Esophagus squamous epithelium (tissue), 4 donors: ENCODE measurements at regions not wholly inside any gene's neighbourhood (a gene's known extent, or its start where the extent isn't known, plus 50 kb on each side); places are given as distances from the start of the nearest gene placed in this dataset.

Source experiments
- POLR2A ChIP-seq, 4 donors: fragments of 450-650 bp; IDR thresholded peaks; one replicate each; pipeline ENCODE4 v1.6.1; 2017; ENCODE audit warnings: antibody characterized with exemption in 4 of 4, mild to moderate bottlenecking in 4 of 4, moderate library complexity in 3 of 4
- TF ChIP-seq, protein P1 (sequence below), 6 experiments: fragments of 450-650 bp in 4 of 6; fragments of 200-600 bp in 2 of 6; sonication (generic) in 2 of 6; IDR thresholded peaks; one replicate each; pipeline ENCODE4 v1.5.1; 2016 to 2019; ENCODE audit warnings: antibody characterized with exemption in 6 of 6, mild to moderate bottlenecking in 4 of 6, moderate library complexity in 4 of 6

DNA sequence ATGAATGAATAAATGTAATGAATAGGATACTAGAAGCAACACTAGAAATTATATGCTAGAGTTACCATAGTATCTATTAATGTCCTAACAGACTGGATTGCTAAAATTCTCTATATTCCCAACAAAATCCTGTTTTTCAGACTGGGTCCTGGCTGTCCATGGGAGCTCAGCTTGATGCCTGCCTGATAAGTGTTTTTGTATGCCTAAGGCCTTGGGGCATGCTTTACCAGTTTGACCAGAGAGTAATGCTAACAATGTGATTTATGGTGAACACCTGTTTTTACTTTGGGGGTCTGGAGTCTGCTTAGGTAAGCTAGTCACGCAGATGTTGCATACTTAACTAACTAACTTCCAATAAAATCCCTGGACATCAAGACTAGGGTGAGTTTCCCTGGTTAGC, 318.8 kb upstream of the DEPDC1 start:
- TF ChIP-seq, protein P1, sequence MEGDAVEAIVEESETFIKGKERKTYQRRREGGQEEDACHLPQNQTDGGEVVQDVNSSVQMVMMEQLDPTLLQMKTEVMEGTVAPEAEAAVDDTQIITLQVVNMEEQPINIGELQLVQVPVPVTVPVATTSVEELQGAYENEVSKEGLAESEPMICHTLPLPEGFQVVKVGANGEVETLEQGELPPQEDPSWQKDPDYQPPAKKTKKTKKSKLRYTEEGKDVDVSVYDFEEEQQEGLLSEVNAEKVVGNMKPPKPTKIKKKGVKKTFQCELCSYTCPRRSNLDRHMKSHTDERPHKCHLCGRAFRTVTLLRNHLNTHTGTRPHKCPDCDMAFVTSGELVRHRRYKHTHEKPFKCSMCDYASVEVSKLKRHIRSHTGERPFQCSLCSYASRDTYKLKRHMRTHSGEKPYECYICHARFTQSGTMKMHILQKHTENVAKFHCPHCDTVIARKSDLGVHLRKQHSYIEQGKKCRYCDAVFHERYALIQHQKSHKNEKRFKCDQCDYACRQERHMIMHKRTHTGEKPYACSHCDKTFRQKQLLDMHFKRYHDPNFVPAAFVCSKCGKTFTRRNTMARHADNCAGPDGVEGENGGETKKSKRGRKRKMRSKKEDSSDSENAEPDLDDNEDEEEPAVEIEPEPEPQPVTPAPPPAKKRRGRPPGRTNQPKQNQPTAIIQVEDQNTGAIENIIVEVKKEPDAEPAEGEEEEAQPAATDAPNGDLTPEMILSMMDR (IDR thresholded peaks at IDR 0.05), result no peak
- TF ChIP-seq POLR2A (IDR thresholded peaks at IDR 0.05), result no peak
